H1 (cell line): ENCODE measurements at regions not wholly inside any gene's neighbourhood (a gene's known extent, or its start where the extent isn't known, plus 50 kb on each side); places are given as distances from the start of the nearest gene placed in this dataset.

Experiments
- CTCF ChIA-PET: fragments of 300-600 bp; sonication (Branson Sonifier 250); formaldehyde crosslinking; loops from one replicate; lab custom pipeline; 2021; ENCODE audit not compliant: partially characterized antibody; lab: Charles Lee
- POLR2A ChIA-PET: fragments of 300-600 bp; sonication (Branson Sonifier 250); formaldehyde crosslinking; loops from one replicate; lab custom pipeline; 2021; ENCODE audit warnings: inconsistent platforms; ENCODE audit not compliant: partially characterized antibody; lab: Charles Lee
- DNase-seq, 2 experiments: peaks; one replicate each; pipeline versions ENCODE4 v3.0.0 to v3.0.0-alpha.2; 2010 to 2022; ENCODE audit warnings: low spot score in 2 of 2, low read depth in 1 of 2, mixed read lengths in 1 of 2
- FAIRE-seq: peaks from 2 replicates; lab custom pipeline; 2011; peaks lifted over from hg19 to GRCh38; lab: Jason Lieb, UNC
- H2AFZ ChIP-seq: 2 replicates; pipeline ENCODE4 v1.8.1; 2012; ENCODE audit warnings: low read length, inconsistent platforms
- H2AK5ac ChIP-seq: 2 replicates; pipeline ENCODE4 v1.6.1; 2013; ENCODE audit warnings: low read depth, low read length
- H2BK120ac ChIP-seq: replicated peaks from 2 replicates; pipeline ENCODE3; 2013; ENCODE audit warnings: low read depth, low read length, inconsistent platforms
- H2BK12ac ChIP-seq: 2 replicates; pipeline ENCODE4 v1.6.1; 2013; ENCODE audit warnings: low read depth, low read length
- H2BK15ac ChIP-seq: 2 replicates; pipeline ENCODE4 v1.6.1; 2013; ENCODE audit warnings: low read length
- H2BK20ac ChIP-seq: 2 replicates; pipeline ENCODE4 v1.6.1; 2013; ENCODE audit warnings: low read length
- H2BK5ac ChIP-seq: 2 replicates; pipeline ENCODE4 v1.6.1; 2013; ENCODE audit warnings: low read depth, low read length
- H3K14ac ChIP-seq: 2 replicates; pipeline ENCODE4 v1.6.1; 2013; ENCODE audit warnings: inconsistent platforms; ENCODE audit not compliant: insufficient read length
- H3K18ac ChIP-seq: 2 replicates; pipeline ENCODE4 v1.6.1; 2013; ENCODE audit warnings: low read length; ENCODE audit errors: extremely low read depth
- H3K23ac ChIP-seq: 2 replicates; pipeline ENCODE4 v1.6.1; 2013; ENCODE audit warnings: inconsistent platforms; ENCODE audit not compliant: insufficient read length
- H3K23me2 ChIP-seq: 2 replicates; pipeline ENCODE4 v1.6.1; 2013; ENCODE audit warnings: low read depth, low read length
- H3K27ac ChIP-seq: 2 replicates; pipeline ENCODE4 v1.6.1; 2011; ENCODE audit warnings: low read depth, low read length, inconsistent platforms
- H3K27me3 ChIP-seq, 4 experiments: replicated peaks in 1 of 4; 1 replicate in 1 of 4; 2 replicates in 3 of 4; pipeline versions ENCODE4 v1.6.1 to v1.8.1; 2011 to 2013; ENCODE audit warnings: low read length in 3 of 4, mild to moderate bottlenecking in 3 of 4, inconsistent platforms in 2 of 4, mixed read lengths in 2 of 4, moderate library complexity in 1 of 4; ENCODE audit not compliant: control insufficient read depth in 3 of 4, insufficient read depth in 3 of 4; ENCODE audit errors: extremely low read depth in 1 of 4
- H3K36me3 ChIP-seq, 4 experiments: 2 replicates each; pipeline versions ENCODE4 v1.6.1 to v1.8.1; 2011 to 2013; ENCODE audit warnings: mild to moderate bottlenecking in 4 of 4, low read length in 3 of 4, moderate library complexity in 2 of 4, control low read depth in 1 of 4, inconsistent platforms in 1 of 4; ENCODE audit not compliant: insufficient read depth in 4 of 4, control insufficient read depth in 2 of 4
- H3K4ac ChIP-seq: replicated peaks from 2 replicates; pipeline ENCODE3; 2013; ENCODE audit warnings: low read length, low read depth, mixed read lengths, inconsistent platforms; ENCODE audit not compliant: insufficient read length
- H3K4me1 ChIP-seq, 4 experiments: replicated peaks in 1 of 4; 1 replicate in 1 of 4; 2 replicates in 3 of 4; pipeline versions ENCODE4 v1.6.1 to v1.8.1; 2011 to 2013; ENCODE audit warnings: low read length in 3 of 4, inconsistent platforms in 2 of 4, mixed read lengths in 1 of 4; ENCODE audit not compliant: insufficient read depth in 4 of 4, control insufficient read depth in 3 of 4
- H3K4me2 ChIP-seq, 2 experiments: 2 replicates each; pipeline versions ENCODE4 v1.6.1 to v1.8.1; 2011 to 2013; ENCODE audit warnings: low read depth in 2 of 2, low read length in 2 of 2, control low read depth in 1 of 2, inconsistent platforms in 1 of 2, mild to moderate bottlenecking in 1 of 2; ENCODE audit not compliant: insufficient read depth in 1 of 2
- H3K4me3 ChIP-seq, 4 experiments: fragments of 200-600, 300-600 bp in 1 of 4; sonication (generic), shearing (Covaris generic), sonication (Bioruptor Twin) in 1 of 4; 2 replicates each; pipeline versions ENCODE4 v1.5.1 to v1.8.1; 2011 to 2016; ENCODE audit warnings: low read length in 4 of 4, low read depth in 3 of 4, control low read depth in 2 of 4, inconsistent platforms in 2 of 4, mild to moderate bottlenecking in 2 of 4, mixed read lengths in 1 of 4, moderate library complexity in 1 of 4; ENCODE audit not compliant: insufficient read depth in 2 of 4; ENCODE audit errors: extremely low read depth in 1 of 4
- H3K56ac ChIP-seq: replicated peaks from 2 replicates; pipeline ENCODE3; 2013; ENCODE audit warnings: low read depth, mild to moderate bottlenecking, mixed read lengths, low read length, inconsistent platforms; ENCODE audit not compliant: insufficient read length
- H3K79me1 ChIP-seq: 2 replicates; pipeline ENCODE4 v1.6.1; 2013; ENCODE audit warnings: low read depth, low read length, control low read depth
- H3K79me2 ChIP-seq, 2 experiments: 2 replicates each; pipeline versions ENCODE4 v1.6.1 to v1.8.1; 2012 to 2013; ENCODE audit warnings: low read length in 2 of 2, mild to moderate bottlenecking in 2 of 2, inconsistent platforms in 1 of 2; ENCODE audit not compliant: insufficient read depth in 2 of 2, control insufficient read depth in 1 of 2
- H3K9ac ChIP-seq, 4 experiments: replicated peaks in 1 of 4; 1 replicate in 1 of 4; 2 replicates in 3 of 4; pipeline versions ENCODE4 v1.6.1 to v1.8.1; 2011 to 2013; ENCODE audit warnings: low read depth in 3 of 4, low read length in 3 of 4, control low read depth in 2 of 4, mild to moderate bottlenecking in 2 of 4, moderate library complexity in 2 of 4, inconsistent platforms in 1 of 4; ENCODE audit errors: extremely low read depth in 1 of 4
- H3K9me3 ChIP-seq, 2 experiments: 2 replicates each; pipeline versions ENCODE4 v1.6.1 to v1.8.1; 2012 to 2013; ENCODE audit warnings: mild to moderate bottlenecking in 2 of 2, moderate library complexity in 2 of 2, control low read depth in 1 of 2, inconsistent platforms in 1 of 2, low read depth in 1 of 2, low read length in 1 of 2, mixed read lengths in 1 of 2; ENCODE audit not compliant: insufficient read depth in 2 of 2
- H4K20me1 ChIP-seq, 2 experiments: replicated peaks in 1 of 2; 2 replicates each; pipeline versions ENCODE3 to v1.8.1; 2011 to 2013; ENCODE audit warnings: inconsistent platforms in 2 of 2, low read length in 2 of 2, mild to moderate bottlenecking in 1 of 2; ENCODE audit not compliant: insufficient read depth in 2 of 2, control insufficient read depth in 1 of 2
- H4K5ac ChIP-seq: 2 replicates; pipeline ENCODE4 v1.6.1; 2013; ENCODE audit warnings: low read length, low read depth, mixed read lengths, inconsistent platforms; ENCODE audit not compliant: insufficient read length
- H4K8ac ChIP-seq: 2 replicates; pipeline ENCODE4 v1.8.0; 2013; ENCODE audit warnings: mild to moderate bottlenecking, moderate library complexity, low read length, inconsistent platforms; ENCODE audit not compliant: insufficient read depth; ENCODE audit errors: extremely low read depth
- H4K91ac ChIP-seq: replicated peaks from 2 replicates; pipeline ENCODE3; 2013; ENCODE audit warnings: low read length, mixed read lengths, inconsistent platforms; ENCODE audit not compliant: insufficient read length
- TEAD4 ChIP-seq: IDR thresholded peaks from 2 replicates; pipeline ENCODE4 v1.6.1; 2012; ENCODE audit warnings: low read depth, low read length, inconsistent platforms, mixed read lengths
- WGBS, 2 experiments: shearing (Covaris generic) in 1 of 2; methylation state at CpG; one replicate each; pipeline versions ENCODE4 v1.1.6 to v1.1.7; 2013 to 2015; ENCODE audit warnings: low lambda C conversion rate in 2 of 2, mixed read lengths in 2 of 2, inconsistent platforms in 1 of 2, low coverage in 1 of 2, missing lambda C conversion rate in 1 of 2; ENCODE audit not compliant: insufficient replicate concordance in 2 of 2, insufficient coverage in 1 of 2, insufficient read length in 1 of 2; ENCODE audit errors: extremely low coverage in 1 of 2, missing lambda C conversion rate in 1 of 2; 5-methylcytosine and 5-hydroxymethylcytosine counted together

DNA sequence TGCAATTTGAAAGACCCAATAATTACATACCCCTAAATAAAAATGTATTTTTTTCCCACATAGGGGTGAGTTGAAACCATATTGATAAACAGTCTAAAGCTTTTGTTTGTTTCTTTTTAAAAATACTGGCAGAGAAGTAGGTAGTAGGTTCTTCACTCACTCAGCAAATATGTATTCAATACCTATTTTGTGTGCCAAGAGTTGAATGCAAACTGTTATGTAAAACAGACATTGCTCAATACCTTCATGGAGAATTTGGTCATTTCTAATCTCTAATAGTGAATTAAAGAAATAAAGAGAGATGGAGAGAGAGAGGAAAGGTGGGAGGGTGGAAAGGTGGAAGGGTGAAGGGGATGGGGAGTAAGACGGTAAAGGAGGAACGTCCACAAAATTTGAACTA is 589.9 kb upstream of the GNPDA2 start:
- no peak for FAIRE-seq
- no peak for TF ChIP-seq TEAD4
- POLR2A ChIA-PET: no interaction called here

More for the DNA sequence above, 589.9 kb upstream of the GNPDA2 start:
- Histone ChIP-seq H2BK20ac (no peak overlapping the region), H3K23ac (no peak overlapping the region), H3K27ac (no peak overlapping the region), H3K18ac (no peak overlapping the region), H2BK5ac (no peak overlapping the region), H3K36me3 (no peaks in the 10 kb centered on the region), H2BK120ac (no peak overlapping the region), H4K8ac (no peak overlapping the region), H4K5ac (no peak overlapping the region), H3K56ac (no peak overlapping the region), H4K20me1 (no peaks in the 10 kb centered on the region), H3K14ac (no peak overlapping the region), H2BK15ac (no peak overlapping the region), H2AK5ac (no peak overlapping the region), H3K4me1 (no peaks in the 10 kb centered on the region), H3K4ac (no peak overlapping the region), H3K9me3 (no peaks in the 10 kb centered on the region), H3K23me2 (no peaks in the 10 kb centered on the region), H2AFZ (no peak overlapping the region), H3K79me2 (no peaks in the 10 kb centered on the region), H4K91ac (no peak overlapping the region), H3K27me3 (no peaks in the 10 kb centered on the region), H3K79me1 (no peaks in the 10 kb centered on the region), H3K4me2 (no peak overlapping the region), H2BK12ac (no peak overlapping the region), H3K4me3 (no peak overlapping the region), H3K9ac (no peak overlapping the region)
- CTCF ChIA-PET: no interaction called here
- DNase-seq: no peak
- 96 to 100% methylated on average over 1 to 2 of the region's 2 CpGs for WGBS, 2 experiments
